OCI-LY1 (cell line): ENCODE measurements at regions not wholly inside any gene's neighbourhood (a gene's known extent, or its start where the extent isn't known, plus 50 kb on each side); places are given as distances from the start of the nearest gene placed in this dataset.

Source experiments
- H2AFZ ChIP-seq: fragments of 200-600 bp; sonication (generic), shearing (Covaris generic); 2 replicates; pipeline ENCODE4 v1.6.0; 2014; ENCODE audit warnings: antibody characterized with exemption, mild to moderate bottlenecking, low read length
- H3F3A ChIP-seq: fragments of 200-600 bp; sonication (generic), shearing (Covaris generic); 2 replicates; pipeline ENCODE4 v1.6.0; 2014; ENCODE audit warnings: mild to moderate bottlenecking, antibody characterized with exemption, low read length, moderate library complexity; ENCODE audit not compliant: insufficient read depth
- H3K27ac ChIP-seq: fragments of 200-600 bp; sonication (generic); 2 replicates; pipeline ENCODE4 v1.5.1; 2014; ENCODE audit warnings: low read length, mixed run types, mild to moderate bottlenecking, low read depth; ENCODE audit not compliant: poor library complexity, severe bottlenecking
- H3K27me3 ChIP-seq: fragments of 200-600 bp; sonication (generic); 2 replicates; pipeline ENCODE4 v1.6.0; 2014; ENCODE audit warnings: antibody characterized with exemption, mild to moderate bottlenecking, low read length, moderate library complexity; ENCODE audit not compliant: insufficient read depth
- H3K36me3 ChIP-seq: fragments of 200-600 bp; sonication (generic); 2 replicates; pipeline ENCODE4 v1.6.1; 2014; ENCODE audit warnings: mild to moderate bottlenecking, antibody characterized with exemption, low read length, moderate library complexity, mixed read lengths; ENCODE audit not compliant: insufficient read depth
- H3K4me1 ChIP-seq: fragments of 200-600 bp; sonication (generic); 2 replicates; pipeline ENCODE4 v1.5.1; 2014; ENCODE audit warnings: mild to moderate bottlenecking, low read length, moderate library complexity; ENCODE audit not compliant: insufficient read depth, severe bottlenecking
- H3K4me2 ChIP-seq: fragments of 200-600 bp; sonication (generic), shearing (Covaris generic); 2 replicates; pipeline ENCODE4 v1.6.1; 2014; ENCODE audit warnings: low read length
- H3K4me3 ChIP-seq: fragments of 200-600 bp; sonication (generic); 2 replicates; pipeline ENCODE4 v1.5.1; 2014; ENCODE audit warnings: low read length, low read depth, mild to moderate bottlenecking, mixed read lengths; ENCODE audit not compliant: poor library complexity, severe bottlenecking
- H3K79me2 ChIP-seq: fragments of 200-600 bp; shearing (Covaris generic); 2 replicates; pipeline ENCODE4 v1.6.1; 2016; ENCODE audit warnings: mixed run types, low read length, mixed read lengths; ENCODE audit not compliant: insufficient read depth
- H3K9ac ChIP-seq: fragments of 200-600 bp; sonication (generic), shearing (Covaris generic); 2 replicates; pipeline ENCODE4 v1.6.1; 2014; ENCODE audit warnings: mild to moderate bottlenecking, low read length, mixed read lengths
- H3K9me2 ChIP-seq: fragments of 200-600 bp; sonication (generic), shearing (Covaris generic); 2 replicates; pipeline ENCODE4 v1.6.1; 2014; ENCODE audit warnings: low read depth, mild to moderate bottlenecking, low read length, mixed read lengths
- H3K9me3 ChIP-seq: fragments of 200-600 bp; shearing (Covaris generic); 2 replicates; pipeline ENCODE4 v1.6.1; 2014; ENCODE audit warnings: low read length, mixed read lengths
- H4K20me1 ChIP-seq: fragments of 200-600 bp; sonication (generic), shearing (Covaris generic); 2 replicates; pipeline ENCODE4 v1.6.0; 2016; ENCODE audit warnings: mild to moderate bottlenecking, low read length; ENCODE audit not compliant: insufficient read depth
- EZH2 ChIP-seq: fragments of 200-600 bp; sonication (generic), shearing (Covaris generic); IDR thresholded peaks from 2 replicates; pipeline ENCODE4 v1.8.0; 2017; ENCODE audit warnings: borderline replicate concordance, mixed run types, mild to moderate bottlenecking, antibody characterized with exemption, low read length, moderate library complexity, mixed read lengths
- TF ChIP-seq, protein P1 (sequence below): fragments of 200-600 bp; sonication (generic), shearing (Covaris generic); IDR thresholded peaks from 2 replicates; pipeline ENCODE4 v1.5.1; 2017; ENCODE audit warnings: mild to moderate bottlenecking, antibody characterized with exemption, low read length, moderate library complexity, mixed read lengths

GRCh38 chr22:49394116-49394785, 433.4 kb downstream of the BRD1 start:
- H3K9me2 ChIP-seq: no peaks in the 10 kb centered on the region
- no peak overlapping the region for H3K4me2 ChIP-seq
- H3K27me3 ChIP-seq: no peaks in the 10 kb centered on the region
- H3K4me3 ChIP-seq: no peak overlapping the region
- H3K27ac ChIP-seq: no peak overlapping the region
- no peaks in the 10 kb centered on the region for H4K20me1 ChIP-seq
- H3K36me3 ChIP-seq: no peaks in the 10 kb centered on the region
- H3K4me1 ChIP-seq: no peaks in the 10 kb centered on the region
- H3K9ac ChIP-seq: no peak overlapping the region
- TF ChIP-seq, protein P1, sequence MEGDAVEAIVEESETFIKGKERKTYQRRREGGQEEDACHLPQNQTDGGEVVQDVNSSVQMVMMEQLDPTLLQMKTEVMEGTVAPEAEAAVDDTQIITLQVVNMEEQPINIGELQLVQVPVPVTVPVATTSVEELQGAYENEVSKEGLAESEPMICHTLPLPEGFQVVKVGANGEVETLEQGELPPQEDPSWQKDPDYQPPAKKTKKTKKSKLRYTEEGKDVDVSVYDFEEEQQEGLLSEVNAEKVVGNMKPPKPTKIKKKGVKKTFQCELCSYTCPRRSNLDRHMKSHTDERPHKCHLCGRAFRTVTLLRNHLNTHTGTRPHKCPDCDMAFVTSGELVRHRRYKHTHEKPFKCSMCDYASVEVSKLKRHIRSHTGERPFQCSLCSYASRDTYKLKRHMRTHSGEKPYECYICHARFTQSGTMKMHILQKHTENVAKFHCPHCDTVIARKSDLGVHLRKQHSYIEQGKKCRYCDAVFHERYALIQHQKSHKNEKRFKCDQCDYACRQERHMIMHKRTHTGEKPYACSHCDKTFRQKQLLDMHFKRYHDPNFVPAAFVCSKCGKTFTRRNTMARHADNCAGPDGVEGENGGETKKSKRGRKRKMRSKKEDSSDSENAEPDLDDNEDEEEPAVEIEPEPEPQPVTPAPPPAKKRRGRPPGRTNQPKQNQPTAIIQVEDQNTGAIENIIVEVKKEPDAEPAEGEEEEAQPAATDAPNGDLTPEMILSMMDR: no peak
- no peak for TF ChIP-seq EZH2
- no peaks in the 10 kb centered on the region for H3K79me2 ChIP-seq
- no peak overlapping the region for H2AFZ ChIP-seq
- H3K9me3 ChIP-seq: no peaks in the 10 kb centered on the region
- no peaks in the 10 kb centered on the region for H3F3A ChIP-seq

GRCh38 chr22:49393526-49393925, 434.1 kb downstream of the BRD1 start:
- Histone ChIP-seq H3K79me2 (no peaks in the 10 kb centered on the region), H3F3A (no peaks in the 10 kb centered on the region), H3K9me3 (no peaks in the 10 kb centered on the region), H2AFZ (no peak overlapping the region), H3K27me3 (no peaks in the 10 kb centered on the region), H3K36me3 (no peaks in the 10 kb centered on the region), H3K4me1 (no peaks in the 10 kb centered on the region), H3K4me2 (no peak overlapping the region), H3K4me3 (no peak overlapping the region), H4K20me1 (no peaks in the 10 kb centered on the region), H3K27ac (no peak overlapping the region), H3K9me2 (no peaks in the 10 kb centered on the region), H3K9ac (no peak overlapping the region)
- TF ChIP-seq, protein P1: no peak
- no peak for TF ChIP-seq EZH2

DNA sequence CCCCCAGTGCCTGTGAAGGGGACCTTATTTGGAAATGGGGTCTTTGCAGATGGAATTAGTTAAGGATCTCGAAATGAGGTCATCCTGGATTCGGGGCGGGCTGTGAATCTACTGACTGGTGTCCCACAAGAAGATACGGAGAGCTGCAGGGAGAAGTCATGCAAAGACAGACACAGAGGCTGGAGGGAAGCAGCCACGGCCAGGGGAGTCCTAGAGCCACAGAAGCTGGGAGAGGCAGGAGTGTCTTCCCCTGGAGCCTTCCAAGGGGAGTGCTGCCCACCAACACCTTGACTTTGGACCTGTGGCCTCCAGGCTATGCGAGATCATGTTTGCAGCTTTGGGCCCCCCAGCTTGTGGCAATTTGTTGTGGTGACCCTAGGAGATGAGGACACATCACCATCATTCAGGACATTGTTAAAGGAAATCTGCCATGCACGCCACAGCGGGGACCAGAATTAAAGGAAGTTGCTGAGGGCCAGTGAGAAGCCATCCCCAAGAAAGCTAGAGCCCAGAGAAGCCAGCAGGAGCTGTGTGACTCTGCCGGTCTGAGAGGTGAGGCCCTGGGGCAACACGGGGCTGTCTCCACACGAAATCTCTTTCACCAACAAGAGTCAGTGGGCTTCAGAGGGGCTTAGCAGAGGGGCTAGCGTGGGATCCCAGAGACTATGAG, 434.7 kb downstream of the BRD1 start:
- Histone ChIP-seq H3K4me2 (no peak overlapping the region), H3K36me3 (no peaks in the 10 kb centered on the region), H3K79me2 (no peaks in the 10 kb centered on the region), H2AFZ (no peak overlapping the region), H3K9me3 (no peaks in the 10 kb centered on the region), H3F3A (no peaks in the 10 kb centered on the region), H3K4me1 (no peaks in the 10 kb centered on the region), H3K9ac (no peak overlapping the region), H4K20me1 (no peaks in the 10 kb centered on the region), H3K9me2 (no peaks in the 10 kb centered on the region), H3K4me3 (no peak overlapping the region), H3K27ac (no peak overlapping the region), H3K27me3 (no peaks in the 10 kb centered on the region)
- TF ChIP-seq, protein P1: no peak
- TF ChIP-seq EZH2: no peak
